H1 (cell line): ENCODE measurements at regions not wholly inside any gene's neighbourhood (a gene's known extent, or its start where the extent isn't known, plus 50 kb on each side); places are given as distances from the start of the nearest gene placed in this dataset.

ENCODE experiments used
- CTCF ChIA-PET: fragments of 300-600 bp; sonication (Branson Sonifier 250); formaldehyde crosslinking; loops from one replicate; lab custom pipeline; 2021; ENCODE audit not compliant: partially characterized antibody; lab: Charles Lee
- POLR2A ChIA-PET: fragments of 300-600 bp; sonication (Branson Sonifier 250); formaldehyde crosslinking; loops from one replicate; lab custom pipeline; 2021; ENCODE audit warnings: inconsistent platforms; ENCODE audit not compliant: partially characterized antibody; lab: Charles Lee
- DNase-seq, 2 experiments: peaks; one replicate each; pipeline versions ENCODE4 v3.0.0 to v3.0.0-alpha.2; 2010 to 2022; ENCODE audit warnings: low spot score in 2 of 2, low read depth in 1 of 2, mixed read lengths in 1 of 2
- FAIRE-seq: peaks from 2 replicates; lab custom pipeline; 2011; peaks lifted over from hg19 to GRCh38; lab: Jason Lieb, UNC
- H2AFZ ChIP-seq: 2 replicates; pipeline ENCODE4 v1.8.1; 2012; ENCODE audit warnings: low read length, inconsistent platforms
- H2AK5ac ChIP-seq: 2 replicates; pipeline ENCODE4 v1.6.1; 2013; ENCODE audit warnings: low read depth, low read length
- H2BK120ac ChIP-seq: replicated peaks from 2 replicates; pipeline ENCODE3; 2013; ENCODE audit warnings: low read depth, low read length, inconsistent platforms
- H2BK12ac ChIP-seq: 2 replicates; pipeline ENCODE4 v1.6.1; 2013; ENCODE audit warnings: low read depth, low read length
- H2BK15ac ChIP-seq: 2 replicates; pipeline ENCODE4 v1.6.1; 2013; ENCODE audit warnings: low read length
- H2BK20ac ChIP-seq: 2 replicates; pipeline ENCODE4 v1.6.1; 2013; ENCODE audit warnings: low read length
- H2BK5ac ChIP-seq: 2 replicates; pipeline ENCODE4 v1.6.1; 2013; ENCODE audit warnings: low read depth, low read length
- H3K14ac ChIP-seq: 2 replicates; pipeline ENCODE4 v1.6.1; 2013; ENCODE audit warnings: inconsistent platforms; ENCODE audit not compliant: insufficient read length
- H3K18ac ChIP-seq: 2 replicates; pipeline ENCODE4 v1.6.1; 2013; ENCODE audit warnings: low read length; ENCODE audit errors: extremely low read depth
- H3K23ac ChIP-seq: 2 replicates; pipeline ENCODE4 v1.6.1; 2013; ENCODE audit warnings: inconsistent platforms; ENCODE audit not compliant: insufficient read length
- H3K23me2 ChIP-seq: 2 replicates; pipeline ENCODE4 v1.6.1; 2013; ENCODE audit warnings: low read depth, low read length
- H3K27ac ChIP-seq: 2 replicates; pipeline ENCODE4 v1.6.1; 2011; ENCODE audit warnings: low read depth, low read length, inconsistent platforms
- H3K27me3 ChIP-seq, 4 experiments: replicated peaks in 1 of 4; 1 replicate in 1 of 4; 2 replicates in 3 of 4; pipeline versions ENCODE4 v1.6.1 to v1.8.1; 2011 to 2013; ENCODE audit warnings: low read length in 3 of 4, mild to moderate bottlenecking in 3 of 4, inconsistent platforms in 2 of 4, mixed read lengths in 2 of 4, moderate library complexity in 1 of 4; ENCODE audit not compliant: control insufficient read depth in 3 of 4, insufficient read depth in 3 of 4; ENCODE audit errors: extremely low read depth in 1 of 4
- H3K36me3 ChIP-seq, 4 experiments: 2 replicates each; pipeline versions ENCODE4 v1.6.1 to v1.8.1; 2011 to 2013; ENCODE audit warnings: mild to moderate bottlenecking in 4 of 4, low read length in 3 of 4, moderate library complexity in 2 of 4, control low read depth in 1 of 4, inconsistent platforms in 1 of 4; ENCODE audit not compliant: insufficient read depth in 4 of 4, control insufficient read depth in 2 of 4
- H3K4ac ChIP-seq: replicated peaks from 2 replicates; pipeline ENCODE3; 2013; ENCODE audit warnings: low read length, low read depth, mixed read lengths, inconsistent platforms; ENCODE audit not compliant: insufficient read length
- H3K4me1 ChIP-seq, 4 experiments: replicated peaks in 1 of 4; 1 replicate in 1 of 4; 2 replicates in 3 of 4; pipeline versions ENCODE4 v1.6.1 to v1.8.1; 2011 to 2013; ENCODE audit warnings: low read length in 3 of 4, inconsistent platforms in 2 of 4, mixed read lengths in 1 of 4; ENCODE audit not compliant: insufficient read depth in 4 of 4, control insufficient read depth in 3 of 4
- H3K4me2 ChIP-seq, 2 experiments: 2 replicates each; pipeline versions ENCODE4 v1.6.1 to v1.8.1; 2011 to 2013; ENCODE audit warnings: low read depth in 2 of 2, low read length in 2 of 2, control low read depth in 1 of 2, inconsistent platforms in 1 of 2, mild to moderate bottlenecking in 1 of 2; ENCODE audit not compliant: insufficient read depth in 1 of 2
- H3K4me3 ChIP-seq, 4 experiments: fragments of 200-600, 300-600 bp in 1 of 4; sonication (generic), shearing (Covaris generic), sonication (Bioruptor Twin) in 1 of 4; 2 replicates each; pipeline versions ENCODE4 v1.5.1 to v1.8.1; 2011 to 2016; ENCODE audit warnings: low read length in 4 of 4, low read depth in 3 of 4, control low read depth in 2 of 4, inconsistent platforms in 2 of 4, mild to moderate bottlenecking in 2 of 4, mixed read lengths in 1 of 4, moderate library complexity in 1 of 4; ENCODE audit not compliant: insufficient read depth in 2 of 4; ENCODE audit errors: extremely low read depth in 1 of 4
- H3K56ac ChIP-seq: replicated peaks from 2 replicates; pipeline ENCODE3; 2013; ENCODE audit warnings: low read depth, mild to moderate bottlenecking, mixed read lengths, low read length, inconsistent platforms; ENCODE audit not compliant: insufficient read length
- H3K79me1 ChIP-seq: 2 replicates; pipeline ENCODE4 v1.6.1; 2013; ENCODE audit warnings: low read depth, low read length, control low read depth
- H3K79me2 ChIP-seq, 2 experiments: 2 replicates each; pipeline versions ENCODE4 v1.6.1 to v1.8.1; 2012 to 2013; ENCODE audit warnings: low read length in 2 of 2, mild to moderate bottlenecking in 2 of 2, inconsistent platforms in 1 of 2; ENCODE audit not compliant: insufficient read depth in 2 of 2, control insufficient read depth in 1 of 2
- H3K9ac ChIP-seq, 4 experiments: replicated peaks in 1 of 4; 1 replicate in 1 of 4; 2 replicates in 3 of 4; pipeline versions ENCODE4 v1.6.1 to v1.8.1; 2011 to 2013; ENCODE audit warnings: low read depth in 3 of 4, low read length in 3 of 4, control low read depth in 2 of 4, mild to moderate bottlenecking in 2 of 4, moderate library complexity in 2 of 4, inconsistent platforms in 1 of 4; ENCODE audit errors: extremely low read depth in 1 of 4
- H3K9me3 ChIP-seq, 2 experiments: 2 replicates each; pipeline versions ENCODE4 v1.6.1 to v1.8.1; 2012 to 2013; ENCODE audit warnings: mild to moderate bottlenecking in 2 of 2, moderate library complexity in 2 of 2, control low read depth in 1 of 2, inconsistent platforms in 1 of 2, low read depth in 1 of 2, low read length in 1 of 2, mixed read lengths in 1 of 2; ENCODE audit not compliant: insufficient read depth in 2 of 2
- H4K20me1 ChIP-seq, 2 experiments: replicated peaks in 1 of 2; 2 replicates each; pipeline versions ENCODE3 to v1.8.1; 2011 to 2013; ENCODE audit warnings: inconsistent platforms in 2 of 2, low read length in 2 of 2, mild to moderate bottlenecking in 1 of 2; ENCODE audit not compliant: insufficient read depth in 2 of 2, control insufficient read depth in 1 of 2
- H4K5ac ChIP-seq: 2 replicates; pipeline ENCODE4 v1.6.1; 2013; ENCODE audit warnings: low read length, low read depth, mixed read lengths, inconsistent platforms; ENCODE audit not compliant: insufficient read length
- H4K8ac ChIP-seq: 2 replicates; pipeline ENCODE4 v1.8.0; 2013; ENCODE audit warnings: mild to moderate bottlenecking, moderate library complexity, low read length, inconsistent platforms; ENCODE audit not compliant: insufficient read depth; ENCODE audit errors: extremely low read depth
- H4K91ac ChIP-seq: replicated peaks from 2 replicates; pipeline ENCODE3; 2013; ENCODE audit warnings: low read length, mixed read lengths, inconsistent platforms; ENCODE audit not compliant: insufficient read length
- ASH2L ChIP-seq: fragments of 200-600, 300-600 bp; sonication (generic); IDR thresholded peaks from one replicate; pipeline ENCODE4 v1.7.1; 2017; ENCODE audit warnings: low read length
- CBX5 ChIP-seq: fragments of 300-800, 300-1000 bp; sonication (generic); IDR thresholded peaks from 2 replicates; pipeline ENCODE4 v1.7.1; 2016; ENCODE audit warnings: antibody characterized with exemption, low read length, low read depth
- GTF2F1 ChIP-seq: IDR thresholded peaks from 2 replicates; pipeline ENCODE4 v1.6.1; 2012; ENCODE audit warnings: low read depth, low read length, improper control_type of control experiment, borderline replicate concordance
- HDAC2 ChIP-seq, 2 experiments: fragments of 300-600 bp in 1 of 2; sonication (generic) in 1 of 2; IDR thresholded peaks; 2 replicates each; pipeline ENCODE4 v1.6.1; 2011 to 2012; ENCODE audit warnings: low read depth in 2 of 2, low read length in 2 of 2, mild to moderate bottlenecking in 2 of 2, moderate library complexity in 2 of 2, borderline replicate concordance in 1 of 2, inconsistent platforms in 1 of 2
- KDM4A ChIP-seq: IDR thresholded peaks from one replicate; pipeline ENCODE4 v1.7.1; 2012; ENCODE audit warnings: low read depth, mild to moderate bottlenecking, moderate library complexity, low read length, inconsistent platforms; ENCODE audit not compliant: severe bottlenecking
- MAX ChIP-seq: IDR thresholded peaks from 2 replicates; pipeline ENCODE4 v1.6.1; 2012; ENCODE audit warnings: inconsistent platforms
- PHF8 ChIP-seq: fragments of 200-600 bp; sonication (generic); conservative IDR thresholded peaks from 2 replicates; pipeline ENCODE4 v1.7.1; 2012; ENCODE audit warnings: low read depth, mild to moderate bottlenecking, inconsistent platforms, low read length, moderate library complexity
- SIRT6 ChIP-seq: IDR thresholded peaks from one replicate; pipeline ENCODE4 v1.7.1; 2012; ENCODE audit warnings: low read length, inconsistent platforms
- TAF7 ChIP-seq: optimal IDR thresholded peaks from 2 replicates; pipeline ENCODE3; 2011; ENCODE audit warnings: low read depth, mild to moderate bottlenecking, inconsistent platforms, low read length, moderate library complexity, borderline replicate concordance
- ZNF274 ChIP-seq: IDR thresholded peaks from 2 replicates; pipeline ENCODE4 v1.7.0; 2012; ENCODE audit warnings: low read length, borderline replicate concordance; ENCODE audit errors: extremely low read depth
- WGBS, 2 experiments: shearing (Covaris generic) in 1 of 2; methylation state at CpG; one replicate each; pipeline versions ENCODE4 v1.1.6 to v1.1.7; 2013 to 2015; ENCODE audit warnings: low lambda C conversion rate in 2 of 2, mixed read lengths in 2 of 2, inconsistent platforms in 1 of 2, low coverage in 1 of 2, missing lambda C conversion rate in 1 of 2; ENCODE audit not compliant: insufficient replicate concordance in 2 of 2, insufficient coverage in 1 of 2, insufficient read length in 1 of 2; ENCODE audit errors: extremely low coverage in 1 of 2, missing lambda C conversion rate in 1 of 2; 5-methylcytosine and 5-hydroxymethylcytosine counted together
- TF ChIP-seq, protein P1 (sequence below): IDR thresholded peaks from 2 replicates; pipeline ENCODE4 v1.6.1; 2011; ENCODE audit warnings: low read depth, mild to moderate bottlenecking, low read length; ENCODE audit not compliant: insufficient read depth
- TF ChIP-seq, protein P2 (sequence below): IDR thresholded peaks from 2 replicates; pipeline ENCODE4 v1.6.1; 2012; ENCODE audit warnings: low read length, inconsistent platforms

DNA sequence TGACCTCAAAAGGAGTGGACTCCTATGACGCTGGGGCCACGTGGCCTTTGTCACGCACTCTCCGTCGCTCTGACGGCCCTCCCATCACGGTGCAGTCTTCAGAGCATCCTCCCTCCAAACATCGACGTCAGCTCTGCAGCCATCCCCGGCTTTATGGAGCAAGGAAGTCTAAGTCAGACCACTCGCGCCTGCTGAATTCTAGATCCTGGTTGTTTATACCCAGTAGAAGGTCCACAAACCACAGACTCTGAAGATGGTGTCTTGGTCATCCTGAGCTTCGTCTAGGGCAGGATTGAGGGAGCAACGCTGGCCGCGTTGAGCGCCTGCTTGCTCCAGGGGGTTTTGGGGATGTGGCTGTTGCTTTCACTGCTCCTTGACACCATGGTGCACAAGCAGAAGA, 228.0 kb upstream of the SALL3 start:
- no peak for DNase-seq
- H2BK5ac ChIP-seq, result no peak overlapping the region
- no peak for TF ChIP-seq ASH2L
- TF ChIP-seq, protein P1, sequence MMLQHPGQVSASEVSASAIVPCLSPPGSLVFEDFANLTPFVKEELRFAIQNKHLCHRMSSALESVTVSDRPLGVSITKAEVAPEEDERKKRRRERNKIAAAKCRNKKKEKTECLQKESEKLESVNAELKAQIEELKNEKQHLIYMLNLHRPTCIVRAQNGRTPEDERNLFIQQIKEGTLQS, result no peak
- TF ChIP-seq KDM4A, result no peak
- TF ChIP-seq HDAC2 (IDR thresholded peaks at IDR 0.05; ENCODE audit: borderline replicate concordance in 1 of 2, low read depth in 2 of 2, low read length in 2 of 2), result no peak
- TF ChIP-seq, protein P2, sequence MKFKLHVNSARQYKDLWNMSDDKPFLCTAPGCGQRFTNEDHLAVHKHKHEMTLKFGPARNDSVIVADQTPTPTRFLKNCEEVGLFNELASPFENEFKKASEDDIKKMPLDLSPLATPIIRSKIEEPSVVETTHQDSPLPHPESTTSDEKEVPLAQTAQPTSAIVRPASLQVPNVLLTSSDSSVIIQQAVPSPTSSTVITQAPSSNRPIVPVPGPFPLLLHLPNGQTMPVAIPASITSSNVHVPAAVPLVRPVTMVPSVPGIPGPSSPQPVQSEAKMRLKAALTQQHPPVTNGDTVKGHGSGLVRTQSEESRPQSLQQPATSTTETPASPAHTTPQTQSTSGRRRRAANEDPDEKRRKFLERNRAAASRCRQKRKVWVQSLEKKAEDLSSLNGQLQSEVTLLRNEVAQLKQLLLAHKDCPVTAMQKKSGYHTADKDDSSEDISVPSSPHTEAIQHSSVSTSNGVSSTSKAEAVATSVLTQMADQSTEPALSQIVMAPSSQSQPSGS, result no peak
- TF ChIP-seq GTF2F1, result no peak
- no peak for TF ChIP-seq PHF8
- no peak for TF ChIP-seq ZNF274
- TF ChIP-seq CBX5, result no peak
- no peak for TF ChIP-seq TAF7
- no peak for TF ChIP-seq MAX
- no peak for TF ChIP-seq SIRT6

More for the DNA sequence above, 228.0 kb upstream of the SALL3 start:
- Histone ChIP-seq H3K27ac (no peak overlapping the region), H3K9me3 (no peaks in the 10 kb centered on the region), H3K4me1 (no peaks in the 10 kb centered on the region), H3K9ac (no peak overlapping the region), H2BK20ac (no peak overlapping the region), H3K18ac (no peak overlapping the region; the same call in 1 of the 2 replicates), H3K4ac (no peak overlapping the region), H3K56ac (no peak overlapping the region), H3K79me2 (no peaks in the 10 kb centered on the region), H3K14ac (no peak overlapping the region), H3K36me3 (no peaks in the 10 kb centered on the region), H4K5ac (no peak overlapping the region), H2AFZ (no peak overlapping the region), H4K91ac (no peak overlapping the region), H4K20me1 (no peaks in the 10 kb centered on the region), H3K4me3 (no peak overlapping the region), H3K23ac (no peak overlapping the region), H2BK15ac (no peak overlapping the region), H3K27me3 (no peaks in the 10 kb centered on the region), H4K8ac (no peak overlapping the region), H3K79me1 (no peaks in the 10 kb centered on the region), H3K23me2 (no peaks in the 10 kb centered on the region), H2AK5ac (no peak overlapping the region), H2BK12ac (no peak overlapping the region), H2BK120ac (no peak overlapping the region), H3K4me2 (no peak overlapping the region)
- FAIRE-seq, result no peak
- 92% methylated on average over 17 of the region's 17 CpGs; no CpG with 5 or more reads in 1 of the 2 experiments for WGBS, 2 experiments
- ChIA-PET CTCF (interaction anchor here (1.4 kb wide), 1 partner anchor 11 kb away, joined by 3 read pairs; no protein-coding TSS in a partner anchor), POLR2A (no interaction called here)
